NCI-H1436 treated with DMSO at 0.1 percent for 48 hours (cell line): ENCODE measurements at regions not wholly inside any gene's neighbourhood (a gene's known extent, or its start where the extent isn't known, plus 50 kb on each side); places are given as distances from the start of the nearest gene placed in this dataset.

Source experiments
- DNase-seq: peaks from one replicate; lab custom pipeline; 2025; lab: John Stamatoyannopoulos, UW

GRCh38 chr16:85188822-85189672 is 76.8 kb upstream of the CIBAR2 start:
- DNase-seq: no peak

- no peak for DNase-seq
Observed at GRCh38 chr16:85190572-85190971, 78.3 kb upstream of the CIBAR2 start.

- DNase-seq: no peak
Observed at GRCh38 chr16:85191341-85191965, 79.2 kb upstream of the CIBAR2 start.

GRCh38 chr16:85192238-85193114 is 80.2 kb upstream of the CIBAR2 start:
- no peak for DNase-seq

GRCh38 chr16:85193115-85193493 is 80.8 kb upstream of the CIBAR2 start:
- no peak for DNase-seq

GRCh38 chr16:85193876-85194275 is 81.6 kb upstream of the CIBAR2 start:
- DNase-seq: no peak

GRCh38 chr16:85194307-85195270 is 82.3 kb upstream of the CIBAR2 start:
- DNase-seq: no peak

GRCh38 chr16:85195271-85195647 is 83.0 kb upstream of the CIBAR2 start:
- DNase-seq: no peak

- DNase-seq: no peak
Observed at GRCh38 chr16:85195900-85196772, 83.9 kb upstream of the CIBAR2 start.

- no peak for DNase-seq
Observed at GRCh38 chr16:85196976-85197375, 84.7 kb upstream of the CIBAR2 start.

- no peak for DNase-seq
Observed at GRCh38 chr16:85197611-85198566, 85.6 kb upstream of the CIBAR2 start.

GRCh38 chr16:85199069-85199725 is 86.9 kb upstream of the CIBAR2 start:
- no peak for DNase-seq

- DNase-seq: no peak
Observed at GRCh38 chr16:85199880-85200279, 87.6 kb upstream of the CIBAR2 start.

- no peak for DNase-seq
Observed at GRCh38 chr16:85200471-85201278, 88.4 kb upstream of the CIBAR2 start.

GRCh38 chr16:85201574-85201973 is 89.3 kb upstream of the CIBAR2 start:
- DNase-seq: no peak

- no peak for DNase-seq
Observed at GRCh38 chr16:85202051-85202601, 89.9 kb upstream of the CIBAR2 start.

- DNase-seq: no peak
Observed at GRCh38 chr16:85202631-85203461, 90.6 kb upstream of the CIBAR2 start.
